GM13976 (cell line): ENCODE measurements at regions not wholly inside any gene's neighbourhood (a gene's known extent, or its start where the extent isn't known, plus 50 kb on each side); places are given as distances from the start of the nearest gene placed in this dataset.

Experiments
- DNase-seq: peaks from one replicate; pipeline ENCODE4 v3.0.0; 2012; ENCODE audit warnings: low spot score
- in situ Hi-C: fragments of 300-500 bp; cut with MboI; formaldehyde crosslinking; loops from one replicate; pipeline ENCODE4 v1.12.0; 2022; ENCODE audit warnings: low sequenced_read_pairs, mixed read lengths, inconsistent platforms; ENCODE audit not compliant: unreplicated experiment
- TF ChIP-seq, protein P1 (sequence below): IDR thresholded peaks from 2 replicates; pipeline ENCODE4 v1.5.1; 2012; ENCODE audit warnings: borderline replicate concordance, mild to moderate bottlenecking; ENCODE audit not compliant: insufficient read depth; ENCODE audit errors: extremely low read depth, missing control alignments, control extremely low read depth

GRCh38 chr6:14986370-14986769, 259.5 kb upstream of the JARID2 start:
- TF ChIP-seq, protein P1, sequence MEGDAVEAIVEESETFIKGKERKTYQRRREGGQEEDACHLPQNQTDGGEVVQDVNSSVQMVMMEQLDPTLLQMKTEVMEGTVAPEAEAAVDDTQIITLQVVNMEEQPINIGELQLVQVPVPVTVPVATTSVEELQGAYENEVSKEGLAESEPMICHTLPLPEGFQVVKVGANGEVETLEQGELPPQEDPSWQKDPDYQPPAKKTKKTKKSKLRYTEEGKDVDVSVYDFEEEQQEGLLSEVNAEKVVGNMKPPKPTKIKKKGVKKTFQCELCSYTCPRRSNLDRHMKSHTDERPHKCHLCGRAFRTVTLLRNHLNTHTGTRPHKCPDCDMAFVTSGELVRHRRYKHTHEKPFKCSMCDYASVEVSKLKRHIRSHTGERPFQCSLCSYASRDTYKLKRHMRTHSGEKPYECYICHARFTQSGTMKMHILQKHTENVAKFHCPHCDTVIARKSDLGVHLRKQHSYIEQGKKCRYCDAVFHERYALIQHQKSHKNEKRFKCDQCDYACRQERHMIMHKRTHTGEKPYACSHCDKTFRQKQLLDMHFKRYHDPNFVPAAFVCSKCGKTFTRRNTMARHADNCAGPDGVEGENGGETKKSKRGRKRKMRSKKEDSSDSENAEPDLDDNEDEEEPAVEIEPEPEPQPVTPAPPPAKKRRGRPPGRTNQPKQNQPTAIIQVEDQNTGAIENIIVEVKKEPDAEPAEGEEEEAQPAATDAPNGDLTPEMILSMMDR: no peak
- in situ Hi-C loops: no loop called here
- DNase-seq: no peak

DNA sequence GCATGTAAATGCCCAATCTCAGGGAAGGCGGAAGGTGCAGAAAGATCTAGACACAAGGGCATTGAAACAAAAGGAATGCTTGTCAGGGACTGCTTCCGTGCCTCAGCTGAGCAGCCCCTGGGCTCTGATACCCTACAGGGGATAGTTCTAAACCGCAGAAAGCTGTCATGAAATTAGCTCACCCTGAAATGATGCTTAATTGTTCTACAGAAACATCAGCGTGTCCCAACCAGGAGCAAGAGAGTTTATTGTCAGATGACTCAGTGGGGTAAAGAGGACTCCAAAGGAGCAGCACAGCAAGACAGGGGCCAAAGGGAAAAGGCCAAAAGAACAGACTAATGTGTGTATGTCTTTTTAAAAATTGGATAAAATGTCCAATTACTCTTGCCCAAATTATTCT, 258.4 kb upstream of the JARID2 start:
- DNase-seq: no peak
- TF ChIP-seq, protein P1: no peak
- in situ Hi-C loops: no loop called here

DNA sequence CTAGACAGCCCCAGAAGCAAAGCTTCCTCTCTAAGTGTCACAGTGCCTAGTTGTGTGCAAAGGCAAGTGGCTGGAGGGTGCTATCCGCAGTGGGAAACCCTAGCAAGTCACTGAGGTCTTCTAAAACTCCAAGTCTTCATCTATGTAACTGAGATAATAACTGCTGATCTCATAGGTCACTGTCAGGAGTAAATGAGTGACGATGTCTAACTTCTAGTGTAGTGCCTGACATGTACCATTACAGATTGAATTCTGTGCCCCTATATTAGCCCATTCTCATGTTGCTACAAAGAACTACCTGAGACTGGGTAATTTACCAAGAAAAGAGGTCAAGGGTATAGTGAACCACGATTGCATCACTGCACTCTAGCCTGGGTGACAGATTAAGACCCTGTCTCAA, 253.5 kb upstream of the JARID2 start:
- DNase-seq: no peak
- TF ChIP-seq, protein P1: no peak
- in situ Hi-C loops: no loop called here

GRCh38 chr6:14995208-14995607, 250.7 kb upstream of the JARID2 start:
- DNase-seq: no peak
- in situ Hi-C loops: no loop called here
- TF ChIP-seq, protein P1: no peak

GRCh38 chr6:14995966-14996602, 249.8 kb upstream of the JARID2 start:
- in situ Hi-C loops: no loop called here
- no peak for DNase-seq
- TF ChIP-seq, protein P1: no peak

GRCh38 chr6:14996892-14997291, 249.0 kb upstream of the JARID2 start:
- no peak for DNase-seq
- in situ Hi-C loops: no loop called here
- TF ChIP-seq, protein P1: no peak
